ENCODE measurements at regions not wholly inside any gene's neighbourhood (a gene's known extent, or its start where the extent isn't known, plus 50 kb on each side); places are given as distances from the start of the nearest gene placed in this dataset.

GRCh38 chr10:123571978-123572377 is 94.2 kb upstream of the GPR26 start:
- no peak for ATAC-seq
- TF ChIP-seq TCF4 (CRISPR knock-in tag; IDR thresholded peaks at IDR 0.05; ENCODE audit: borderline replicate concordance): no peak
- no peak for TF ChIP-seq PPARA (CRISPR knock-in tag; IDR thresholded peaks at IDR 0.05; ENCODE audit: borderline replicate concordance)
- TF ChIP-seq ISL1 (CRISPR knock-in tag; IDR thresholded peaks at IDR 0.05): no peak
- TF ChIP-seq, protein P1, sequence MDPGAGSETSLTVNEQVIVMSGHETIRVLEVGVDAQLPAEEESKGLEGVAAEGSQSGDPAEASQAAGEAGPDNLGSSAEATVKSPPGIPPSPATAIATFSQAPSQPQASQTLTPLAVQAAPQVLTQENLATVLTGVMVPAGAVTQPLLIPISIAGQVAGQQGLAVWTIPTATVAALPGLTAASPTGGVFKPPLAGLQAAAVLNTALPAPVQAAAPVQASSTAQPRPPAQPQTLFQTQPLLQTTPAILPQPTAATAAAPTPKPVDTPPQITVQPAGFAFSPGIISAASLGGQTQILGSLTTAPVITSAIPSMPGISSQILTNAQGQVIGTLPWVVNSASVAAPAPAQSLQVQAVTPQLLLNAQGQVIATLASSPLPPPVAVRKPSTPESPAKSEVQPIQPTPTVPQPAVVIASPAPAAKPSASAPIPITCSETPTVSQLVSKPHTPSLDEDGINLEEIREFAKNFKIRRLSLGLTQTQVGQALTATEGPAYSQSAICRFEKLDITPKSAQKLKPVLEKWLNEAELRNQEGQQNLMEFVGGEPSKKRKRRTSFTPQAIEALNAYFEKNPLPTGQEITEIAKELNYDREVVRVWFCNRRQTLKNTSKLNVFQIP (CRISPR knock-in tag; IDR thresholded peaks at IDR 0.05; ENCODE audit: borderline replicate concordance, low read depth): no peak
- no peak for TF ChIP-seq ZFP3 (CRISPR knock-in tag; IDR thresholded peaks at IDR 0.05)
- no peak for TF ChIP-seq ESRRG (CRISPR knock-in tag; IDR thresholded peaks at IDR 0.05)
- no peak for TF ChIP-seq GLIS3 (CRISPR knock-in tag; IDR thresholded peaks at IDR 0.05)
- no peak for TF ChIP-seq BACH2 (CRISPR knock-in tag; IDR thresholded peaks at IDR 0.05; ENCODE audit: borderline replicate concordance)
- TF ChIP-seq RARB (CRISPR knock-in tag; IDR thresholded peaks at IDR 0.05): no peak
- TF ChIP-seq ARNTL (CRISPR knock-in tag; IDR thresholded peaks at IDR 0.05; ENCODE audit: borderline replicate concordance, low read depth): no peak
- no peak for TF ChIP-seq CSDC2 (CRISPR knock-in tag; IDR thresholded peaks at IDR 0.05)
- no peak for TF ChIP-seq ZFP30 (CRISPR knock-in tag; IDR thresholded peaks at IDR 0.05)
- no peak for TF ChIP-seq TOX (CRISPR knock-in tag; IDR thresholded peaks at IDR 0.05; ENCODE audit: borderline replicate concordance)
- no peak for TF ChIP-seq ZNF8 (CRISPR knock-in tag; IDR thresholded peaks at IDR 0.05)
- TF ChIP-seq PATZ1 (CRISPR knock-in tag; IDR thresholded peaks at IDR 0.05; ENCODE audit: borderline replicate concordance): no peak
- TF ChIP-seq SNAI2 (CRISPR knock-in tag; IDR thresholded peaks at IDR 0.05): no peak

DNA sequence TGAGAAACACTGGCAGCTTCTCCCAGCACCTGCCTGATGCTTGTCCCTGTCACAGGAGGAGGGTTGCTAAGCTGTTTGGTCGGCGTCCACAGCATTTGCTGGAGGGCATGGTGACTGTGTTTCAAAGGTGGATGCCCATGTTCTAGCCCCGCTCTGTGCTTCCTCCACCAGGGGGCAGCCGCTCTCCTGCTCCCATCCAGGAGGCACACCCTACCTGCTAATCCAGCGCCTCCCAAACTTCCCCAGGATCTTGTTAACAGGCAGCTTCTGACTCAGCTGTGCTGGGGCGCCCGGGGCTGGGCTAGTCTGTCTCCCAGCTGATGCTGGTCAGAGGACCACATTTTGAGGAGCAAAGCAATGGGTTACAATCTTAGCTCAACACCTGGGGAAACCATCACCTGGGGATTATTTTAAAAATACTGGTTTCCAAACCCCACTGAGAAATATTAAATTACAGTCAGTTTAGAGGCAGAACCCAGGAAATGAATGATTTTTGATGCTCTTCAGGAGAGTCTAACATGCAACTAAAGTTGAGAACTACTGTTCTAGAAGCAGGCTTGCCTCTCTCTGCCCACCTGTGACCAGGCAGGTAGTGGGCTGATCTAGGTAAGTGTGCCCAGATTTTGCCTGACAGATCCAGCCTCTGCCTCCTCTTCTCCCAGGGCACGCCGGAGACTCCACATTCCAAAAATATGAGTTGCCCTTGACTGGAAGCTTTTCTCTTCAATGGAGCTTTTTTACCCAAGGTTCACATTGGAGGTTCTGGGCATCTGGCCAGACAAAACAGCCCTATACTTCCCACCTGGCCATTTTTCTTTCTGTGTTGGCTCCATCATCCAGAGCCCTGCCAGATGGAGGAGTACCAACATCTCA is 92.7 kb upstream of the GPR26 start:
- no peak for TF ChIP-seq ESRRG (CRISPR knock-in tag; IDR thresholded peaks at IDR 0.05)
- ATAC-seq: no peak

GRCh38 chr10:123574109-123574698 is 92.0 kb upstream of the GPR26 start:
- no peak for TF ChIP-seq OSR1 (CRISPR knock-in tag; IDR thresholded peaks at IDR 0.05)
- TF ChIP-seq ZNF70 (CRISPR knock-in tag; IDR thresholded peaks at IDR 0.05): no peak
- no peak for TF ChIP-seq TSHZ2 (CRISPR knock-in tag; IDR thresholded peaks at IDR 0.05)
- TF ChIP-seq ZNF8 (CRISPR knock-in tag; IDR thresholded peaks at IDR 0.05): no peak
- TF ChIP-seq ZNF565 (CRISPR knock-in tag; conservative IDR thresholded peaks at IDR 0.05; ENCODE audit: low read depth): no peak
- TF ChIP-seq ZFP30 (CRISPR knock-in tag; IDR thresholded peaks at IDR 0.05): no peak
- TF ChIP-seq TOX (CRISPR knock-in tag; IDR thresholded peaks at IDR 0.05; ENCODE audit: borderline replicate concordance): no peak
- no peak for TF ChIP-seq RARB (CRISPR knock-in tag; IDR thresholded peaks at IDR 0.05)
- no peak for TF ChIP-seq ZC3H10 (CRISPR knock-in tag; IDR thresholded peaks at IDR 0.05)
- TF ChIP-seq ESRRG (CRISPR knock-in tag; IDR thresholded peaks at IDR 0.05): no peak
- TF ChIP-seq, protein P2, sequence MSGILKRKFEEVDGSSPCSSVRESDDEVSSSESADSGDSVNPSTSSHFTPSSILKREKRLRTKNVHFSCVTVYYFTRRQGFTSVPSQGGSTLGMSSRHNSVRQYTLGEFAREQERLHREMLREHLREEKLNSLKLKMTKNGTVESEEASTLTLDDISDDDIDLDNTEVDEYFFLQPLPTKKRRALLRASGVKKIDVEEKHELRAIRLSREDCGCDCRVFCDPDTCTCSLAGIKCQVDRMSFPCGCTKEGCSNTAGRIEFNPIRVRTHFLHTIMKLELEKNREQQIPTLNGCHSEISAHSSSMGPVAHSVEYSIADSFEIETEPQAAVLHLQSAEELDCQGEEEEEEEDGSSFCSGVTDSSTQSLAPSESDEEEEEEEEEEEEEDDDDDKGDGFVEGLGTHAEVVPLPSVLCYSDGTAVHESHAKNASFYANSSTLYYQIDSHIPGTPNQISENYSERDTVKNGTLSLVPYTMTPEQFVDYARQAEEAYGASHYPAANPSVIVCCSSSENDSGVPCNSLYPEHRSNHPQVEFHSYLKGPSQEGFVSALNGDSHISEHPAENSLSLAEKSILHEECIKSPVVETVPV (CRISPR knock-in tag; IDR thresholded peaks at IDR 0.05): no peak
- TF ChIP-seq, protein P1 (CRISPR knock-in tag; IDR thresholded peaks at IDR 0.05; ENCODE audit: borderline replicate concordance, low read depth): no peak
- no peak for ATAC-seq

Data from SK-N-SH treated with all-trans-retinoic acid at 6 μM for 48 hours (cell line).